Activated CD4-positive, alpha-beta T cell treated with anti-CD3 and anti-CD28 coated beads for 36 hours (primary cell): ENCODE measurements at regions not wholly inside any gene's neighbourhood (a gene's known extent, or its start where the extent isn't known, plus 50 kb on each side); places are given as distances from the start of the nearest gene placed in this dataset.

Source experiments
- ATAC-seq: fragments of 200-7000 bp; cut with Tn5 transposase; one replicate; pipeline ENCODE4 v1.10.0; 2021; ENCODE audit warnings: mild to moderate bottlenecking, moderate library complexity
- CTCF ChIA-PET: fragments of 350-600 bp; sonication (Branson Sonifier 250); formaldehyde crosslinking; loops from one replicate; lab custom pipeline; 2021; ENCODE audit warnings: antibody characterized with exemption; lab: Charles Lee
- POLR2A ChIA-PET: fragments of 350-600 bp; sonication (Branson Sonifier 250); formaldehyde crosslinking; loops from one replicate; lab custom pipeline; 2021; ENCODE audit warnings: antibody characterized with exemption, inconsistent platforms; lab: Charles Lee
- DNase-seq: peaks from one replicate; pipeline ENCODE4 v3.0.0-alpha.2; 2020
- H3K27ac Mint-ChIP-seq: one replicate; pipeline ENCODE4 v1.8.0; 2021; ENCODE audit warnings: mixed read lengths
- H3K27me3 Mint-ChIP-seq: one replicate; pipeline ENCODE4 v1.8.0; 2021; ENCODE audit warnings: mixed read lengths
- H3K36me3 Mint-ChIP-seq: one replicate; pipeline ENCODE4 v1.8.0; 2021; ENCODE audit warnings: low read depth, mixed read lengths
- H3K4me1 Mint-ChIP-seq: one replicate; pipeline ENCODE4 v1.8.0; 2021; ENCODE audit warnings: mixed read lengths
- H3K4me3 Mint-ChIP-seq: one replicate; pipeline ENCODE4 v1.8.0; 2021; ENCODE audit warnings: mild to moderate bottlenecking, moderate library complexity, mixed read lengths
- H3K9me3 Mint-ChIP-seq: one replicate; pipeline ENCODE4 v1.8.0; 2021; ENCODE audit warnings: low read depth, mixed read lengths
- intact Hi-C, 2 experiments: fragments of 100-400 bp; cut with DNase I in 1 of 2; cut with micrococcal nuclease in 1 of 2; formaldehyde crosslinking; loops; one replicate each; pipeline versions ENCODE4 v1.14.2 to v1.15.1; 2022 to 2024; cut with DNase I, micrococcal nuclease

DNA sequence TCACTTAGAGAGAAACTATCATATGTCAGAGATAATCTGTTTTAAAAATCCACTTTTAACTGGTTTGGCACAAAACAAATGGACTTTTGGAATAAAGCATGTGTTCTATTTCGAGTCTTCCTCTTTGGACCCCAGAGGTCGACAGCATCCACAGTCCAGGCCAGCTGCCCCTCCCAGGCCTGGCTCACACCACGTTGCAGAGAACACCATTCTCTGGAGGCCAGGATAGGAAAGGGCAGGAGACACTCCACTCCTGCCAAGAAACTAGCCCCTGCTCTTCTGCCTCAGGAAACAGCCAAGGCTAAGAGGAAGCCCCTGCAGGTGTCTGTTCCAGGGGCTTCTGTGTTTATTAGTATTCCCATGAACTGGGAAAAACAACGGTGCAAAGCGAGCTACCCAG lies 456.6 kb upstream of the ID2 start:
- no peaks in the 10 kb centered on the region for H3K27me3 Mint-ChIP-seq
- H3K4me3 Mint-ChIP-seq, result no peak overlapping the region
- ATAC-seq (no peak), DNase-seq (no peak)
- no peaks in the 10 kb centered on the region for H3K9me3 Mint-ChIP-seq
- intact Hi-C loops, result no loop called here
- CTCF ChIA-PET, result no interaction called here
- H3K4me1 Mint-ChIP-seq, result peaks cover 9% of the 10 kb centered on the region
- no peaks in the 10 kb centered on the region for H3K36me3 Mint-ChIP-seq
- H3K27ac Mint-ChIP-seq, result no peak overlapping the region
- POLR2A ChIA-PET, result no interaction called here

- ATAC-seq, result no peak
- H3K27me3 Mint-ChIP-seq, result no peaks in the 10 kb centered on the region
- no peak overlapping the region for H3K27ac Mint-ChIP-seq
- no peaks in the 10 kb centered on the region for H3K9me3 Mint-ChIP-seq
- no peak overlapping the region for H3K4me3 Mint-ChIP-seq
- CTCF ChIA-PET, result no interaction called here
- H3K36me3 Mint-ChIP-seq, result no peaks in the 10 kb centered on the region
- peaks cover 9% of the 10 kb centered on the region for H3K4me1 Mint-ChIP-seq
- intact Hi-C loops, result no loop called here
- no peak for DNase-seq
- POLR2A ChIA-PET, result no interaction called here
Measured at GRCh38 chr2:8225798-8226197, 456.1 kb upstream of the ID2 start.

DNA sequence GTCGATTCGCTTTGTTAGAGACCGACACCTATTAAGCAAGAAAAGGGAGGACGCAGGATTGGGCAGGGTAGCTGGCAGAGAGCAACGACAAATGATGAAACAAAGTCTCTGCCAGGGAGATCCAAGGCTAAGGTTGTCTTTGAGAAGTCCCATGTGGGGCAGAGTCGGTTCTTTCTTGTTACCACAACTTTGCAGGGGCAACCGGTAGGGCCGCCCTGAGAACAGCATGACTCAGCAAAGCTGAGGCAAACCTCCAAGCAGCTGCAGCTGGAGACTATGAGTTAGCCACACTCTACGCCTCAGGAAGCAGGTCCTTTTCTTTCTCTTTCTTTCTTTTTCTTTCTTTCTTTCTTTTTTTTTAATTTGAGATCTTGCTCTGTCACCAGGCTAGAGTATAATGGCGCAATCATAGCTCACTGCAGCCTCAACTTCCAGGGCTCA lies 452.3 kb upstream of the ID2 start:
- Mint-ChIP-seq H3K27ac (peak overlapping the region; percentile 40), H3K4me3 (no peak overlapping the region), H3K9me3 (no peaks in the 10 kb centered on the region), H3K27me3 (peaks cover 2% of the 10 kb centered on the region), H3K4me1 (peaks cover 9% of the 10 kb centered on the region), H3K36me3 (no peaks in the 10 kb centered on the region)
- intact Hi-C loops, result no loop called here
- ChIA-PET CTCF (no interaction called here), POLR2A (no interaction called here)
- DNase-seq, result peak; percentile 72
- ATAC-seq, result peak; percentile 96

- Mint-ChIP-seq H3K9me3 (no peaks in the 10 kb centered on the region), H3K4me1 (peaks cover 11% of the 10 kb centered on the region), H3K36me3 (no peaks in the 10 kb centered on the region), H3K27ac (no peak overlapping the region), H3K4me3 (no peak overlapping the region), H3K27me3 (peaks cover 6% of the 10 kb centered on the region)
- intact Hi-C loops, result loop anchor here in 1 of 2 experiments (10.0 kb wide), 1 partner anchor 454 kb away; the partner anchor contains the start of gene ID2
- CTCF ChIA-PET, result no interaction called here
- POLR2A ChIA-PET, result no interaction called here
- DNase-seq, result no peak
- no peak for ATAC-seq
Measured at GRCh38 chr2:8230466-8230865, 451.4 kb upstream of the ID2 start.

DNA sequence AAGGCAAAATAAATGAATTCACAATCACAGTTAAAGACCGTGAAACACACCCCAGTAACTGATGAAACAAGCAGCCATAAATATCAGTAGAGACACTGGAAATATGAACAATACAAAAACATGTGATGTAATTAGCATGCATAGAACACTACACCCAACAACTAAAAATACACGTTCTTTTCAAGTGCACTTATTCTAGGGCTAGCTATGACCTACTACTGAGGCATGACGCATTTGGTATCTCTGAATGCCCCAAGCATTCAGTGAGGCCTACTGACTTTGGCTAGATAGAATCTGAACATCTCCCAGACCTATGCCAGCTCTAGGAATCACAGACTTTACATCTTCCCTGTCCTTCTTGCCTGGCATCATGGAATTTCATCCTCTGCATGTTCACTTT lies 450.0 kb upstream of the ID2 start:
- Mint-ChIP-seq H3K4me1 (peaks cover 11% of the 10 kb centered on the region), H3K9me3 (no peaks in the 10 kb centered on the region), H3K36me3 (no peaks in the 10 kb centered on the region), H3K27me3 (peaks cover 10% of the 10 kb centered on the region), H3K4me3 (no peak overlapping the region), H3K27ac (no peak overlapping the region)
- no peak for ATAC-seq
- ChIA-PET POLR2A (no interaction called here), CTCF (interaction anchor here (0.6 kb wide), 1 partner anchor 72 kb away, joined by 4 read pairs; no protein-coding TSS in a partner anchor)
- intact Hi-C loops, result loop anchor here in 1 of 2 experiments (10.0 kb wide), 1 partner anchor 453 kb away; the partner anchor contains the start of gene ID2
- DNase-seq, result no peak

DNA sequence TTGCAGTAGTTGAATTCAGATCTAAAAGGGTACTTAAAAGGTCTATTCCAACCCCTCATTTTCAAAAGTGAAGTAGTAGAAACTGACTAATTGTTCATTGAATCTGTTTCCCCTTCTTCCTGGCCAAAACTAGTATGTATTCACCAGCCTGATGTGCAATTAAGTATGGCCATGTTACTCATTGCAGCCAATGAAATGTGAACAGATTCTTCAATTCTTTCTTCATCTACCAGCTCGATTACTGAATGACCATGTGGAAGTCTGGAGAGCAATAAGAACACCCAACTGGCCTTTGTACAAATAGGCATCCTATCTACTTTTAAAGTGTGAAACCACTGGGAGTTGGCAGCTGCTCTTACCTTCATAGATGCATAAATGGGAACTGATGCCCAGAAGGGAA lies 449.0 kb upstream of the ID2 start:
- no peak for DNase-seq
- Mint-ChIP-seq H3K36me3 (no peaks in the 10 kb centered on the region), H3K27me3 (peaks cover 16% of the 10 kb centered on the region), H3K9me3 (no peaks in the 10 kb centered on the region), H3K27ac (no peak overlapping the region), H3K4me3 (no peak overlapping the region), H3K4me1 (peaks cover 11% of the 10 kb centered on the region)
- intact Hi-C loops, result loop anchor here in 1 of 2 experiments (10.0 kb wide), 1 partner anchor 452 kb away; the partner anchor contains the start of gene ID2
- ChIA-PET CTCF (no interaction called here), POLR2A (no interaction called here)
- no peak for ATAC-seq

DNA sequence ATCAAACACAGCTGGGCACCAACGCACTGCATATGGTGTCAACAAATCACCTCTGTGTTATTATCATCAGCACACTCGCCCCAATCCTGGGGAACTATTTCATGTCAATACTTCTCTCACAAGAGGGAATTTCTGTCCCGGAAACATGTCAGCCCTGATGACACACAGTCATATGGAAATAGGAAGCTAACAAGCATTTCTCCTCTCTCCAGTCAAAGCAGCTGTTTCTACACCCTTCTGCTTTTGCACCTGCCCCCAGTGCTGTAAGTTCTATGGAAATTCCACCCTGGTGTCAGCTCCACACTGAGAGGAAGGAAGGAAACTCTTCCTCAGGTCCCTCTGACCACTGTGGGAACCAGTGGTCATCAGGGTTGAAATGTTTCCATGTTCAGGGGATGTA lies 447.6 kb upstream of the ID2 start:
- Mint-ChIP-seq H3K4me1 (peaks cover 19% of the 10 kb centered on the region), H3K27ac (no peak overlapping the region), H3K36me3 (no peaks in the 10 kb centered on the region), H3K27me3 (peaks cover 20% of the 10 kb centered on the region), H3K9me3 (no peaks in the 10 kb centered on the region), H3K4me3 (no peak overlapping the region)
- CTCF ChIA-PET, result no interaction called here
- POLR2A ChIA-PET, result interaction anchor here (0.8 kb wide), 1 partner anchor 156 kb away, joined by 3 read pairs; no protein-coding TSS in a partner anchor
- ATAC-seq (no peak), DNase-seq (no peak)
- intact Hi-C loops, result loop anchor here in 1 of 2 experiments (10.0 kb wide), 1 partner anchor 451 kb away; the partner anchor contains the start of gene ID2

- no peak for ATAC-seq
- Mint-ChIP-seq H3K27ac (no peak overlapping the region), H3K4me1 (peaks cover 19% of the 10 kb centered on the region), H3K27me3 (peaks cover 20% of the 10 kb centered on the region), H3K4me3 (no peak overlapping the region), H3K36me3 (no peaks in the 10 kb centered on the region), H3K9me3 (no peaks in the 10 kb centered on the region)
- CTCF ChIA-PET, result interaction anchor here (0.6 kb wide), 1 partner anchor 68 kb away, joined by 3 read pairs; no protein-coding TSS in a partner anchor
- POLR2A ChIA-PET, result interaction anchor here (0.8 kb wide), 1 partner anchor 156 kb away, joined by 3 read pairs; no protein-coding TSS in a partner anchor
- DNase-seq, result no peak
- intact Hi-C loops, result loop anchor here (5.0 to 10.0 kb wide), 2 partner anchors 450 to 452 kb away; partner anchors contain the start of gene ID2 (in 1 of the 2)
Measured at GRCh38 chr2:8234757-8235374, 447.0 kb upstream of the ID2 start.

DNA sequence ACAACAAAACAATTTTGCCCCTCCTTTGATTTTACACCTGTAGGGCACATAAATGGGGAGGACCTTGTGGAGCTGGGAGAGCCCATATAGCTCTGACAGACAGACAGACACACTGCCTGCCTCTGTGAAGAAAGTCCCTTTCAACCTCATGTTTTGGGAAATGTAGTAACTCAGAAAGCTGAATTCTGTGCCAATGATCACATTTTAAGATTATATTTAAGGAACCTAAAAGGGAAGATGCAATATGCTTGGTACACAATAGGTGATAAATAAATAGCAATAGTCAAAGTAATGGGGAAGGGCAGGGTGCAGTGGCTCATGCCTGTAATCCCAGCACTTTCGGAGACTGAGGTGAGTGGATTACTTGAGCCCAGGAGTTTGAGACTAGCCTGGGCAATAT lies 446.4 kb upstream of the ID2 start:
- Mint-ChIP-seq H3K4me3 (no peak overlapping the region), H3K4me1 (peaks cover 22% of the 10 kb centered on the region), H3K36me3 (no peaks in the 10 kb centered on the region), H3K27me3 (peaks cover 20% of the 10 kb centered on the region), H3K27ac (no peak overlapping the region), H3K9me3 (no peaks in the 10 kb centered on the region)
- ChIA-PET POLR2A (no interaction called here), CTCF (interaction anchor here (0.6 kb wide), 2 partner anchors 68 to 1278 kb away, joined by 3 to 4 read pairs; no protein-coding TSS in a partner anchor)
- DNase-seq, result no peak
- no peak for ATAC-seq
- intact Hi-C loops, result loop anchor here (5.0 to 10.0 kb wide), 2 partner anchors 449 to 452 kb away; partner anchors contain the start of gene ID2 (in 1 of the 2)

- ChIA-PET CTCF (interaction anchor here (1.5 kb wide), 1 partner anchor 12 kb away, joined by 4 read pairs; no protein-coding TSS in a partner anchor), POLR2A (no interaction called here)
- no peak for ATAC-seq
- DNase-seq, result no peak
- Mint-ChIP-seq H3K4me3 (no peak overlapping the region), H3K4me1 (peaks cover 22% of the 10 kb centered on the region), H3K27me3 (peaks cover 18% of the 10 kb centered on the region), H3K9me3 (no peaks in the 10 kb centered on the region), H3K36me3 (no peaks in the 10 kb centered on the region), H3K27ac (no peak overlapping the region)
- intact Hi-C loops, result loop anchor here (5.0 to 10.0 kb wide), 2 partner anchors 448 to 451 kb away; partner anchors contain the start of gene ID2 (in 1 of the 2)
Measured at GRCh38 chr2:8236391-8236790, 445.5 kb upstream of the ID2 start.

GRCh38 chr2:8238521-8239230 lies 443.2 kb upstream of the ID2 start:
- H3K9me3 Mint-ChIP-seq, result peaks cover 3% of the 10 kb centered on the region
- no peak overlapping the region for H3K27ac Mint-ChIP-seq
- H3K27me3 Mint-ChIP-seq, result peaks cover 18% of the 10 kb centered on the region
- DNase-seq, result no peak
- ChIA-PET CTCF (interaction anchor here (0.7 kb wide), 1 partner anchor 634 kb away, joined by 3 read pairs; no protein-coding TSS in a partner anchor), POLR2A (interaction anchor here (0.7 to 1.3 kb wide), 3 partner anchors 156 to 746 kb away, joined by 3 to 4 read pairs (median 3); no protein-coding TSS in a partner anchor)
- ATAC-seq, result no peak
- intact Hi-C loops, result loop anchor here (5.0 to 10.0 kb wide), 2 partner anchors 446 to 449 kb away; partner anchors contain the start of gene ID2 (in 1 of the 2)
- peaks cover 22% of the 10 kb centered on the region for H3K4me1 Mint-ChIP-seq
- no peaks in the 10 kb centered on the region for H3K36me3 Mint-ChIP-seq
- no peak overlapping the region for H3K4me3 Mint-ChIP-seq
